Myocyte (in vitro differentiated cells): ENCODE measurements at regions not wholly inside any gene's neighbourhood (a gene's known extent, or its start where the extent isn't known, plus 50 kb on each side); places are given as distances from the start of the nearest gene placed in this dataset.
"Not testable (repeated sequence)": the region's sequence is repeated elsewhere in the genome, so short reads cannot be mapped to it uniquely, and the experiment has no call there.

Experiments used
- DNase-seq: peaks from one replicate; pipeline ENCODE4 v3.0.0-alpha.2; 2012; ENCODE audit warnings: low read depth

GRCh38 chr5:5767286-5767928, 344.9 kb downstream of the ICE1 start:
- no peak for DNase-seq

GRCh38 chr5:5765066-5765850, 342.8 kb downstream of the ICE1 start:
- DNase-seq: no peak

- DNase-seq: no peak
Observed at GRCh38 chr5:5764246-5764645, 341.8 kb downstream of the ICE1 start.

- DNase-seq: no peak
Observed at GRCh38 chr5:5756762-5757161, 334.3 kb downstream of the ICE1 start.

GRCh38 chr5:5755888-5756287, 333.4 kb downstream of the ICE1 start:
- DNase-seq: no peak

GRCh38 chr5:5752844-5753243, 330.4 kb downstream of the ICE1 start:
- no peak for DNase-seq

GRCh38 chr5:5751987-5752386, 329.5 kb downstream of the ICE1 start:
- no peak for DNase-seq

GRCh38 chr5:5751498-5751897, 329.0 kb downstream of the ICE1 start:
- DNase-seq: no peak

- no peak for DNase-seq
Observed at GRCh38 chr5:5741418-5741817, 318.9 kb downstream of the ICE1 start.

GRCh38 chr5:5739490-5739945, 317.0 kb downstream of the ICE1 start:
- no peak for DNase-seq

GRCh38 chr5:5738797-5739489, 316.5 kb downstream of the ICE1 start:
- DNase-seq: no peak

GRCh38 chr5:5736007-5736406, 313.5 kb downstream of the ICE1 start:
- no peak for DNase-seq

GRCh38 chr5:5733058-5733457, 310.6 kb downstream of the ICE1 start:
- DNase-seq: not testable (repeated sequence)

- no peak for DNase-seq
Observed at GRCh38 chr5:5726401-5726800, 303.9 kb downstream of the ICE1 start.

- no peak for DNase-seq
Observed at GRCh38 chr5:5721881-5722280, 299.4 kb downstream of the ICE1 start.

GRCh38 chr5:5719292-5719691, 296.8 kb downstream of the ICE1 start:
- no peak for DNase-seq

- DNase-seq: no peak
Observed at GRCh38 chr5:5716665-5717064, 294.2 kb downstream of the ICE1 start.

- no peak for DNase-seq
Observed at GRCh38 chr5:5711592-5711991, 289.1 kb downstream of the ICE1 start.

GRCh38 chr5:5711112-5711511, 288.6 kb downstream of the ICE1 start:
- no peak for DNase-seq

- no peak for DNase-seq
Observed at GRCh38 chr5:5710471-5710870, 288.0 kb downstream of the ICE1 start.

- no peak for DNase-seq
Observed at GRCh38 chr5:5708367-5708919, 286.0 kb downstream of the ICE1 start.

GRCh38 chr5:5705010-5705409, 282.5 kb downstream of the ICE1 start:
- no peak for DNase-seq
